Activated naive CD4-positive, alpha-beta T cell (primary cell): ENCODE measurements at regions not wholly inside any gene's neighbourhood (a gene's known extent, or its start where the extent isn't known, plus 50 kb on each side); places are given as distances from the start of the nearest gene placed in this dataset.

Source experiments
- DNase-seq, 4 experiments: peaks; one replicate each; lab custom pipeline; 2025; lab: John Stamatoyannopoulos, UW

GRCh38 chr19:31223740-31224534, 125.3 kb downstream of the TSHZ3 start:
- DNase-seq = no peak

DNA sequence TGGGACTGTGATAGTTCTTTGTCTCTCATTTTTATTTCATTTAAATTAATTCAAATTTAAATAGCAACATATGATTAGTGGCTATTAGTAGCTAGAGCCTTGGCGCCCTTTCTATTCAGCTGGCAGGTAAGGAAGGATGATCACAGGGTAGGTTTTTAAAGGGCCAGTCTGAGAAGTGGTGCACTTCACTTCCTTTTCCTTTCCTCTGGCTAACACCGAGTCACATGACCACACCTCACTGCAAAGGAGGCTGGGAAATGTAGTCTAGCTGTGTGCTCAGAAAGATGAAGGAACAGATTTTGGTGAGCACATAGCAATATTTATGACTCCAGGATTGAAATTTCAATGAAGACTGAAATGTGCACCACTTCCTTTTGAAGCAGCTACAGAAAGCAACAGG, 128.7 kb downstream of the TSHZ3 start:
- DNase-seq = no peak

GRCh38 chr19:31214997-31215396, 134.2 kb downstream of the TSHZ3 start:
- no peak for DNase-seq

- DNase-seq = peak; percentile 35 to 69 (median 58)
Measured at GRCh38 chr19:31214086-31214485, 135.2 kb downstream of the TSHZ3 start.

DNA sequence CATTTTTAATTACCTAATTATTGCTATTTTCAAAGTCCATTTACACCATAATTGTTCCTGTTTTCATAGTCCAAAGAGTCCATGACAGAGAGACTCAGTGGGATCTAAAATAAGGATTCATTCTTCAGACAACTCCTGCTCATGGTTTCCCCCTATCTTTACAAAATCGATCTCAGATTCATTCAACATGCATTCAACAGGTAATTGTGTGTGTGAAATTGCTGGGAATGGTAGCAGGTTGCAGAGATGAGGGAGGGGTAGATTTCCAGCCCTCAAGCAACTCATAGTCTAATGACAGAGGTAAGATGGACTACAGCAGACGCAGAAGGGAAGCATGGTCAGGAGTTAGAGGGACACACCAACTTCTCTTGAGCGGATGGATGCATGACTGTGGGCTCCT, 138.1 kb downstream of the TSHZ3 start:
- DNase-seq = no peak

DNA sequence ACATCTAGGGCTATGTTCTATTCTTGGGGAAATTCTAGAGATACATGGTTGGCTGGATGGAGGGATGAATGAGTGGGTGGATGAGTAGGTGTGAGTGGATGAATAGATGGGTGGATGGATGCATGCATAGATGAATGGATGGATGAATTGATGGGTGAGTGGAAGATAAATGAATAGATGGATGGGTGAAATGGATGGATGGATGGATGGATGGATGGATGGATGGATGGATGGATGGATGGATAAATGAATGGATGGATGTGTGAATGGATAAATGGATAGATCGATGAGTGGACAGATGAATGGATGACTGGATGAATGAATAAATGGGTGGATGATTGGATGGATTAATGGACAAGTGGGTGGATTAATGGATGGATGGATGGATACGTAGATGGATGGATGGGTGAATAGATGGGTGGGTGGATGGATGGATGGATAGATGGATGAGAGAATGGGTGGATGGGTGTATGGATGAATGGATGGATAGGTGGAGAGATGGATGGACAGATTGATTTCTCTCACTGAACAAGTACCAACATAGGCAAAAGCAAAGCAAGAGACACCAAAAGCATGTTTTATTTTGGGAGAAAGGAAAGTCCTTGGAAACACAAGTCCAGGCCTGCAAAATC, 143.2 kb downstream of the TSHZ3 start:
- DNase-seq = no peak

GRCh38 chr19:31204115-31204514, 145.1 kb downstream of the TSHZ3 start:
- no peak for DNase-seq

DNA sequence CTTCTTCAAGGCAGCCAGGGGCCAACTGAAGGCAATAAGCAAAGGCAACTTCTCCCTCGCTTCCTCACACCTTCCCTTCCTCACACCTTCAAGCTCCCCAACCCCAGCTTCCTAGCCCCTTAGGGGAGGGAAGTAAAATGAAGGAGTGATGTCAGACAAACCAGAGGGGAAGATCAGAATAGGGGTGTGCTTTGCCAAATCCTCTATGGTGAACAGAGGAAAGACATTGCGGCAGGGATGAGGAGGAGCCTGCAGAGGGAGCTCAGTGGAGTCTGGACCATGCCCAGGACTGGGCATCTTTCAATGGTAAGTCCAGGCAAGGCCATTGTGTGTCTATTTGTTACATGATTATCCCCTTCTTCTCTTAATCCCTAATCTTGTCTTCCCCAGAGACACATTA, 164.0 kb downstream of the TSHZ3 start:
- no peak for DNase-seq

GRCh38 chr19:31181535-31181934, 167.7 kb downstream of the TSHZ3 start:
- DNase-seq = no peak

DNA sequence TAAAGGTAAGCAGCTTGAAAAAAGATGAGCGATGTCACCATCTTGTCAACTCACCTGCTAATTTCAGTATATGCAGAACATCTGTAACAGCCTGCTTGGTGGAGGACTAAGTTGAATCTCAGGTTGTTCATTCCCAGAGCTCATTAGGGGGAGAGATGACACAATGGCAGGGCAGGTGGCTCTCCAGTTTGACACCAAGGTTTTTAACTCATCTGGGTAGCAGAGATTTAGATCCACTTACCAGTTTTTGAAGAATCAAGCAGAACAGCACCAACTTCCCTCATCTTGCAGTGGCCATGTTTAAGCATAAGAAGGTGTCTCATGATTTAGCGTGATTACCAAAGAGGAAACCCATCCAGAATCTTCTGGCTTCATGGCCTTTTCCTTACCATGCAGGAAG, 168.3 kb downstream of the TSHZ3 start:
- DNase-seq = no peak

DNA sequence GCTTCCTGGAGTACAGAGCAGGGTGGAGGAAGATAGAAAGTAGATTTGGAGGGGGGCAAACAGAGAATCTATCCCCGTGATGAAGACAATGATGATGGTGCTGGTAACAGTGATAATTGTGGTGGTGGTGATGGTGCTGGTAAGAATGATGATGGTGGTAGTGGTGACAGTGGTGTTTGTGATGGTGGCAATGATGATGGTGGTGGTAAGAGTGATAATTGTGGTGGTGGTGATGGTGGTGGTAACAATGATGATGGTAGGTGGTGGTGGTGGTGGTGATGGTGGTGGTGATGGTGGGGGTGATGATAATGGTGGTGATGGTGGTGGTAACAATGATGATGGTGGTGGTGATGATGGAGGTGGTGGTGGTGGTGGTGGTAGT, 169.8 kb downstream of the TSHZ3 start:
- no peak for DNase-seq

DNA sequence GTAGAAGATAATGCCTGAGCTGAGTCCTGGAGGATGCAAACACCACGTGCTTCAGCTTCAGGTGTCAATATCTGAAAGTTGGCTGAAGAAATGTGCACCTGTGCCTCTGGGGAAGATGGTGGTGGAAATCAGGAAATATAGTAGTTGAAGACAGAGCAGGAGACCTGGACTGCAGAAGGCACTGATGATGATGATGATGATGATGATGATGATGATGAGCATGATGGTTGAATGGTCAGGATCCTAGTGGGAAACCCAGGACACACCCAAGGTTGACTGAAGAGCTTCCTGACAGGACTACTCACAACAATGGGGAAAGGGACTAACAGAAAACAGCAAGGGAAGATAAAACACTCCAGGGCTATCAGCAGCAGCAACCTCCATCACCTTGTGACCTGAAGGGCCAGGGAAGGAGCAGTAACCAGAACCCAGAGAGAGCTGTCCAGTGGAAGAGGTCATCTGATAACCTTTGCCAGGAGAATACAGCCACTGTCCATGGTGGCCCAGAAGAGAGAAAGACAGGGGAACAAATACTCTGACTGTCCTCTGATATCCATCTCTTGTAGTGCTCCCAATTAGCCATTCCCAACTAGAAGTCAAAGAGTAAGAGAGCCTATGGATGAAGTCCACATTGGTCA, 170.3 kb downstream of the TSHZ3 start:
- no peak for DNase-seq

GRCh38 chr19:31177246-31177645, 172.0 kb downstream of the TSHZ3 start:
- DNase-seq = no peak

DNA sequence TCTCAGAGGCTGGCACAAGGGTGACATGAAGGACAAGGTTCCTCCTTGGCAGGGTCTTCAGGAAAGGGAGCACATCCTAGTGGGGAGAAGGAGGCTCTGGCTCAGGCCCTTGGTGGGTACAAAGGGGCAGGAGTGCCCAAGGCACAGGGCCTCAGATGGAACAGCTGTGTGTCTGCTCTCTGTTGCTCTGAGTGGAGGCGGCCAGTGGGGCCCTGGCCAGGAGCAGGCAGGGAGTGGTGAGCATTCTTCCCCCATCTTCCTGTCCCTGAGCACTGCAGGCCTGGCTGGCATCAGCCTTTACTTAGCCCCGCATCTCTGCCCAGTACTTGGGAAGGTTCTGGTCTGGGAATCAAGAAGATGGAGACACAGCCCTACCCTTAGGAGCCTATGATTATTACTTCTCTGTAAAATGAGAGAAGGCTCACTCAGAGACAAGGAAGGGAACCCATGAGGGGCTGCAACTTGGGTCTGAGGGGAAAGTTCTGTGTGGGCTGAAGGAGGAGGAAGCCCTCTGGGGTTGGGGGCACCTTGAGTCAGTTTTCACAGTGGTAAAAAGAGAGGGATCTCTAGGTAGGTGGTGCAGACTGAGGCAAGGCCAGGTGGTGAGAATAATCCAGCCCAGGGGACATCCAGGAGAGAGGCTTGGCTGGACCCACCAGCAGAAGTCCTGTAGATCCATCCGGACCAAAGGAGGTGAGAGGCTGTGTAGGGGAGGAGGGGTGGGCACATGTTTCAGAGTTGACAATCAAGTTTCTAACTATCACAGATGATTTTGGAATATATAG, 173.5 kb downstream of the TSHZ3 start:
- no peak for DNase-seq

DNA sequence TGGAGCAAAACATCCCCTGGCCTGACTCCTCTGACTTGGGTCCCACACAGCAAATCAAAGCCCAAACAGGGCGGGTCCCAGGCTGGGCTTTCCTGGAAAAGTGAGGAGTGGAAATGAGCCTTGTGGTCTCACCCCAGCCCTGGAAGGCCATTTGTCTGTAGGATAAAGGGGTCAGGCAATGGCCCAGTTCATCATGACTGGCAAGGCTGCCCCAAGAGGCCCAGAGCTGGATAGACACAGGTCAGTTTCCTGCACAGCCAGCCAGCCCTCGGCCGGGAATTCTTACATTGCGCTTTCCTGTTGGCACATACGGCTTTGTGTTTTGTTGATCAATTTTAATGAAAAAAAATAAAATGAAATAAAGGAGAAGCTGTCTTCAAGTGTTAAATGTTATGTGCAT, 174.3 kb downstream of the TSHZ3 start:
- no peak for DNase-seq

DNA sequence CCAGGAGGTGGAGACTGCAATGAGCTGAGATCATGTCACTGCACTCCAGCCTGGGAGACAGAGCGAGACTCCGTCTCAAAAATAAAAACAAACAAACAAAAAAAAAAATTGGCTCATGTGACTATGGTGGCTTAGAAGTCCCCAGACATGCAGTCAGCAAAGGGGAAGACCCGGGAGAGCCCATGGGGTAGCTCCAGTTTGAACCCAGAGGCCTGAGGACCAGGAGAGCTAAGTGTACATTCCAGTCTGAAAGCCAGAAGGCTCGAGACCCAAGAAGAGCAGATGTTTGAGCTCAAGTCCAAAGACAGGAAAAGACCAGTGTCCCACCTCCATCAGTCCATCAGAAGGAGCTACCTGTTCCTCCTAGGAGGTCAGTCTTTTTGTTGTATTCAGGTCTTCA, 175.2 kb downstream of the TSHZ3 start:
- DNase-seq = no peak

- DNase-seq = no peak
Measured at GRCh38 chr19:31171936-31172335, 177.3 kb downstream of the TSHZ3 start.

DNA sequence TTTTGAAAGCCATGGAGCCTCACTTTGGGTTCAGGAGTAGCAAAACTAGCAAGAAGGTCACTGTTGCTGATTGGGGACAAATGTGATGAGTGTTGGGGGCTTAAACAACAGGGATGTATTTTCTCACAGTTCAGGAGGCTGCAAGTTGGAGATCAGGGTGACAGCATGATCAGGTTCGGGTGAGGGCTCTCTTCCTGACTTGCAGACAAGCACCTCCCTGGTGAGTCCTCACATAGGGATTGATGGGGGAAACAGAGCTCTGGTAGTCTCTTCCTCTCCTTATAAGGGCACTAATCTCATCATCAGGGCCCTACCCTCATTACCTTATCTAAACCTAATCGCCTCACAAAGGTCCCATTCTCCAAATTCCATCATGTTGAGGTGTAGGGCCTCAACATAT, 179.2 kb downstream of the TSHZ3 start:
- DNase-seq = no peak

DNA sequence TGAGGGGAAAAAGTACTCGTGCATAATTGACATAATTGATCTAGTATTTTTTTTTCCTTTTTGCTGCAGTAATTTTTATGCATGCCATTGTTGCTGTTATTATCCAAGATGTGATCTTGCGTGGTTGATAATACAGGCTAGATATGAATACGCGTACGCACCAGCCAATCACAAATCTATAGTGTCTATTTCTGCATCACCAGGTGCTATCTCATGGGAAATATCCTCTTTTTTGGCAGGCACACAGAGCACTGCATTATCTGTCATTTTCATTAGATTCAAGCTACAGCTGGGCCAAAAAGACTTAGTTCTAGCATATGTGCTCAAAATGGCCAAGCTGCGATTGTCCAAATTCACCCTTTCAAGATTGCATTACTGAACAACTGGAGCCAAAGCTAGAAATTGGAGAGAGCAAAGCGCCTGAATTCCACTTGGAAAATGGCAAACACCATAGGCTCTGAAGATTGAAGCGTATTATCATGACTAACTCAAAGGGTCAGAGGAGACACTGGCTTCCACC, 181.1 kb downstream of the TSHZ3 start:
- DNase-seq = no peak

DNA sequence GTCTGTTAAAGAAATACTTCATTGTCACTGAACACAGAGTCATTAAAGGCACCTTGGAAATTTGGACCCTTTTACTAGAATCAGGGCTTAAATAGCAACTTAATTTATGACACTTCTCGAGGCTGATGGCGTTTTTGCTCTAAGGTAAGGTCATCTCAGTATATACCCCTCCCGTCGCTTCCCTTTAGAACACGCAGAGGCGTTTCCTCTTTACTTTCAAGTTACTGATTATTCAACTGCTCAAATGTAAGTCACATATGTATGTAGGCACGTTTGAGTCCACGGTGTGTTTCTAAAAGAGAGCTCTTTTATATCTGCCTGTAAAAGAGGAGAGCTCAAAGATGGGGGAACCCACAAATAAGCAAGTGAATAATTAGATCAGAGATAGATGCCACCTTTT, 181.5 kb downstream of the TSHZ3 start:
- no peak for DNase-seq

- no peak for DNase-seq
Measured at GRCh38 chr19:31166206-31166605, 183.0 kb downstream of the TSHZ3 start.

GRCh38 chr19:31164791-31165251, 184.4 kb downstream of the TSHZ3 start:
- DNase-seq = no peak
